NCI-H1930 (cell line): ENCODE measurements at regions not wholly inside any gene's neighbourhood (a gene's known extent, or its start where the extent isn't known, plus 50 kb on each side); places are given as distances from the start of the nearest gene placed in this dataset.
A peak's percentile ranks its signal among the peaks of the same experiment; 100 is the strongest.

Source experiments
- DNase-seq, 2 experiments: peaks; one replicate each; lab custom pipeline; 2025; lab: John Stamatoyannopoulos, UW

DNA sequence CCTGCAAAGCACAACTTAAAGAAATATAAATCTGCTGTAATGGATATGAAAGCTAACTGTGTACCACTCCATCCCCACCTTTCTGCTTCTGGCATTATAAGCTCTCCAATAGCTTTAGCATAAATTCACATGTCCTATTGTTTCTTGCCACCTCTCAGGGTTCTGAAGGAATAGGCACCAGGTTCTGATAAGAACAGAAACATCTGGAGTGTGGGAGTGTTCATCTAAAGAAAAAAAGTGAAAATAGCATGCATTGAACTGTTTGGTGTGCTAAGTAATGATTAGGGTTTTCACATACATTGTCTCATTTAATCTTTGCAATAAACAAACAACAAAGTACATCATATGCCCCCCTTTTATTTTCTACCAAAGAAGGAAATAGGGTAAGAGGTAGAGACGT lies 72.3 kb downstream of the FAM76B start:
- DNase-seq, result no peak

DNA sequence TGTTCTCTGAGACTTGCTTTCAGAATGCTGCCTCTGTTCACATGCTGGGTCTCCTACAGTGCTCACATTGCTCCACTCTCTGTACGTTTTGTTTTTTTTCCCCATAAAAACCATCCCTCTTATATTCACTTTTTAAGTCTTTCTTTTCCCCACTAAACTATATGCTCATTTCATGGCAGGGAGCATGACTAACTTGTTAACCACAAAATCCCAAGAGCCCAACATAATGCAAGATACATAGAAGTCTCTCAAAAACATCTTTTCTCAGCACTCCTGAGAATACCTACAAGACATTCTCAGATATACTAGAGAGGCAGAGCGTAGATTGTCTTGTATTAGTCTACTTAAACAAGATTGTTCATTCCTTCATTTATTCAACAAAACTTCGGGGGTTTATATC lies 73.3 kb downstream of the FAM76B start:
- no peak for DNase-seq

DNA sequence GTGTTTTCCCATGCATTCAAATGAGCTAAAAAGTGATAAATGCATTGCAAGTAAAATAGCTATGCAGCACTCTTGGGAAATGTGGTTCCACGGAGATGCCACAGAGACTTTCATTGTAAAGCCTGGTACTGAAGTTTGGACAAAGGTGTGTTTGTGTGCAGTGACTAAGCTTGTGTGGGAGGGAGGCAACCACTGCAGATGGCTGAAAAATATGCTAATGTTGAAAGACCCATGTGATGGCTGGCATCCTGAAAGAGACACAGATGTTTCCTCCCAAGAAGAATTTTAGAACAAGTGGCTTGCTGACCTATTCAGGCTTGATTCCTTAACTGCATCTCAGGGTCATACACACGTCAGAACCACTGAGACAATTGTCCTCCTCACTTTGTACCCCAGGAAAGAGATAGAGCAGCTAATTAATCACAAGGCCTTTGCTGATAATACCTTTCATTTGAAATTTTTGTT lies 73.8 kb downstream of the FAM76B start:
- DNase-seq, result no peak

DNA sequence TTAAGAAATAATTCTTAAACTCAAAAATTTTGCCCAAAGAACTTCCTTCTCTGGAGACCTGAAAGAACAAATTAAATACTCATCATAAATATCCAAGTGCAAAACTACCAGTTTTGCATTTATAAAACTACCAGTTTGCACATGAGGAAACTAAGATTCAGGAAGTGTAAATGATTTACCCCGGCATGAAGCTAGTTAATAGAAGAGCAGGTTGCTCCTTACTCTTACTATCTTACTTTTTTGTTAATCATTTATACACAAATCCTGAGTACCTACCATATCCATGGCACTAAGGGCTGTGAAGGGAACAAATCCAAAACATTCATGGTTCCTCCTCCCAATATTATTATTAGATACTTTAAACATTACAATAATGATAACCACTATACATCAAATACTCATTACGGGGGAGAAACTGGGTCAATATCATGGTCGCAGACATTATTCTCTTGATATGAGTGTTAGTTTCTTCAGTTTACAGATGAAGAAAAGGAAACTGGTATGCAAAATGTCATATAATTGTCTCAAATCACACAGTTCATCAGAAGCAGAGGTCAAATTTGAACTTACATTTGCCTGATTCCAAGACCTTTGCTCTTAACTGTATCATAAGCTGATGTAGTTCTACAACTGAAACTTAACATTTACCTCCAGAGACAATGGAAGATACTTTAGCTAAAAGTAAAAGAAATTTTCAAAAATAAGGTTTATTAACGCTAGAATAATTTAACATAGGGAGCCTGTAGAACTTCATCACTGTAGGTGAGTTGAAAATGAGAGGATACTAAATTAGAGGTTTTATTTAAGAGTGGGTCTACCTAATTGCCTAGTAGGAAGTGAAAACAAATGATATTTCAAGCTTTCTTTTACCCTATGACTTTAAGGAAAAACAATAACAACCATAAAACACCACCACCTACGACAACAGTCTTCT lies 74.5 kb downstream of the FAM76B start:
- DNase-seq, result no peak

DNA sequence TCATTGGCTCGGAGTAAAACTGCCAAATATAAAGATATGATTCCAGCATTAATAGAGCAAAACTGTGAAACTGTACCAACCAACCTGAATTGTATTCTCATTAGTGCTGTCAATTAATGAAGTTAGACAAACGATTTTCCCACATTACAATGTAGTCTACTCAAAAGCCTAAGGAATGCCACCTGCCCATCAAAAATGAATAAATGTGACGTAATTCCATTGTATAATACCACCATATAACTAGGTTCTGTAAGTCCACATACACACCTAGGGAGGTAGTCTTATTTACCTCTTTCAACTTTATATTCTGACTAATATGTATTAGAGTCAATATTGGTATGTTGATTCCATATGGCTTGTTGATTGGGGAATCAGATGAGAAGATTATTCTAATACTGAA lies 76.2 kb downstream of the FAM76B start:
- DNase-seq, result no peak

DNA sequence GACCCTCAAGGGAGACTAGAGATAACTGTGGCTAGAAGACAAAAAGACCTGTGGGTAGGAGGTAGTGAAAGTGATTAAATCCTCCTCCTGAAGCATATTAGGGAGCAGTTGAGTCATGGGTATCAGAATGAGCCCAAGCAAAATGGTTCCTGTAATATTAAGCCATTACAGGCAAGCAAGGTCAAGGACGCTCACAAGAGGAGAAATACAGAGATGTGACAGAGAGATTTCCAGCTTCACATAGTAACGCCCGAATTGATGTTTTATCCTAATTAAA lies 77.7 kb downstream of the FAM76B start:
- DNase-seq, result no peak

DNA sequence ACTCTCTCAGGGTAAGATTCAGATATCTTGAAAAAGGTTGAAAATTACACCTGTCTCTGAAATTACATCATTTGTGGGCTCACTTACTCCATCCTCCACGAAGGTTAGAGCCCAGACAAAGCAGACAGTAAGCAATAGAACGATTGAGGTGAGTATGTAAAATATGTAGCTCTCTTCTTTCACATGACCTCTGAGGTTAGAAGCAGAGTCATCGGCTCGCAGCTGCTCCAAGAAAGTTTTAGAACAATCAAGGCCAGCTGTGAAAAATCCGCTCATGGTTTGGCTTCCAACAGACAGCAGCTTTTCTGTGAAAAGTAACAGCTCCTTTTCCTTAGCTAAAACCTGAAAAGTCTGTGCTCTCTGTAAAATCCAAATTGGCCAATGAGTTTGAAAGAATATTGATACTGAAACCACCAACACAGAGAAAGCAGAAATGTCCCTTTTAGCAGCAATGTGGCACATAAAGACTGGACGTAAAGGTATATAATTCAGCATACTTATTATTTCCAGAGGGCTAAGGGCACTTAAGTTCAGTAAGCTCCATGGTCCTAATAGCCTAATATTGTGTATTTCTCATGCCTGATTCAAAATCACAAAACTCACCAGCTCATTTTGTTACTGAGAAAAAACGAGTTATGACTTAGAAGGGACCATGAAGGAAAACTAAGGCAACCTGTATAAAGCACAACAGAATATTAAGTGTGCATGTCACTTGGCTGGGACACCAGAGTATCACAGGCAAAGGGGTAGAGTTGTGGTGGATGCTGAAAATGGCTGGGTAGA lies 78.2 kb downstream of the FAM76B start:
- DNase-seq, result no peak

DNA sequence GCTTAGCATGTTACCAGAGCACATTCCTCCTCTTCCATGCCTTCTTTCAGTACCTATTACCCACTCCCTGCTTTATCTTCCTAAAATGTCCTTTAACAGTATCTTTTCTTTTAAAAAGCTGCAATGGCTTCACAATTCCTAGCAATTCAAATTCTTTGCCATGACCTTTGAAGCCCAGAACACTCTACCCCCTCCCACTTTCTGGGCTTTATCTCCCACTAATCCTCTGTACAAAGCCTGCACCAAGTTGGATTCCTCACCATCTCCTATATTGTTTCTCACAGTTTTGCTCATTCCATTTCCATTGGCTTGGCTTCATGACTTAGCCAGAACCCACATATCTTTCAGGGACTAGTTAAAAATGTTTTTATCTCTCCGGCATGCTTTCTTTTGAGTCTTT lies 80.9 kb downstream of the FAM76B start:
- no peak for DNase-seq

- no peak for DNase-seq
Observed at GRCh38 chr11:95706974-95707387, 82.6 kb downstream of the FAM76B start.

GRCh38 chr11:95705485-95706124 lies 84.0 kb downstream of the FAM76B start:
- peak; percentile 15 to 66 for DNase-seq

- DNase-seq, result no peak
Observed at GRCh38 chr11:95704865-95705264, 84.7 kb downstream of the FAM76B start.

GRCh38 chr11:95703049-95703448 lies 86.5 kb downstream of the FAM76B start:
- no peak for DNase-seq

GRCh38 chr11:95702526-95702925 lies 87.1 kb downstream of the FAM76B start:
- no peak for DNase-seq

- no peak for DNase-seq
Observed at GRCh38 chr11:95700471-95700817, 89.1 kb downstream of the FAM76B start.

GRCh38 chr11:95699631-95700470 lies 89.7 kb downstream of the FAM76B start:
- DNase-seq, result no peak

- DNase-seq, result no peak
Observed at GRCh38 chr11:95698676-95699557, 90.7 kb downstream of the FAM76B start.

DNA sequence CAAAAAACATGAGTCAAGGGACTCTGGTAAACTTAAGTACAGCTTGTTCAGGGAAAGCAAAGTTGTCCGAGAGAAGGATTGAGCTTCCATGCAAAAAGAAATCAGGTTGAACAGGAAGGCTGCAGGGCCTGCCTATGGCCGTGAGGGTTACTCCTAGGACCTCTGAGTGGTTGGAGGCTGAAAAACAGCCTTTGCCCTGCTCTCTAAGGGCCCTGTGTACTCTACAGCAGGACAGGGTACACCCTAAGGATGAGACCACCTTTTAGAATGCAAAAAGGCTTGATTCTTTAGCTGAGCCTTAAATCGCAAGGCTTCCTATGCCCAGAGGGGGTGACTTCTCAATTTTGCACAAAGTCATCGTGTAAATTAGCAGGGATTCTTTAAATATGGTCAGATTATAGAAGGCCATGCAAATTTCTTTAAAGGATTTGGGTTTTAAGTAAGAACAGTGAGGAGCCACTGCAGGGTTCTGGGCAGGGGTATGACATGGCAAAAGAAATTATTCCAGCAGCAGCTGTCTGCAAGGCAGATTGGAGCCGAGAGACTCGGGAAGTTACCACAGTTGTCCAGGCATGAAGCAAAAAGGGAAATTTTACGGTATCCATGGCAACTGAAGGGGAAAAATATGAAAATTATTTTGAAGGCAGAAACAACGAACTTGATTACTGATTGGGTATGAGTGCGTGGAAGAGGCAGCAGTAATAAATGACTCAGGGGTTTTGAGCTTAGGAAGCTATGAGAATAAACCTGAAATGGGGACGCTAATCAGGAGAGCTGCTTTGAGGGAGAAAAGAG lies 91.8 kb downstream of the FAM76B start:
- no peak for DNase-seq

GRCh38 chr11:95695181-95695580 lies 94.4 kb downstream of the FAM76B start:
- DNase-seq, result no peak

DNA sequence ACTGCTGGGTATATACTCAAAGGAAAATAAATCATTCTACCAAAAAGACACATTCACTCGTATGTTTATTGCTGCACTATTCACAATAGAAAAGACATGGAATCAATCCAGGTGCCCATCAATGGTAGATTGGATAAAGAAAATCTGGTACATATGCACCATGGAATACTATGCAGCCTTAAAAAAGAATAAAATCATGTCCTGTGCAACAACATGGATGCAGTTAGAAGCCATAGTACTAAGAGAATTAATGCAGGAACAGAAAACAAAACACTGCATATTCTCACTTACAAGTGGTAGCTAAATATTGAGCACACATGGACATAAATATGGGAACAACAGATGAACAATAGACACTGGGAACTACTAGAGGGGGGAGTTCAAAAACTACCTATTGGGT lies 96.3 kb downstream of the FAM76B start:
- no peak for DNase-seq
